ENCODE measurements at regions not wholly inside any gene's neighbourhood (a gene's known extent, or its start where the extent isn't known, plus 50 kb on each side); places are given as distances from the start of the nearest gene placed in this dataset.
"Not testable (repeated sequence)": the region's sequence is repeated elsewhere in the genome, so short reads cannot be mapped to it uniquely, and the experiment has no call there.

- not testable (repeated sequence) for DNase-seq (ENCODE audit: low read depth)
Observed at GRCh38 chr16:29578898-29579297, 72.7 kb upstream of the NPIPB12 start.

- not testable (repeated sequence) for DNase-seq (ENCODE audit: low read depth)
Observed at GRCh38 chr16:29581764-29582163, 75.6 kb upstream of the NPIPB12 start.

- DNase-seq (ENCODE audit: low read depth) = not testable (repeated sequence)
Observed at GRCh38 chr16:29591919-29592318, 71.1 kb upstream of the SPN start.

GRCh38 chr16:29594269-29594925, 68.7 kb upstream of the SPN start:
- DNase-seq (ENCODE audit: low read depth) = peak; percentile 42

GRCh38 chr16:29594926-29595838, 67.9 kb upstream of the SPN start:
- DNase-seq (ENCODE audit: low read depth) = peak; percentile 86

- DNase-seq (ENCODE audit: low read depth) = not testable (repeated sequence)
Observed at GRCh38 chr16:29597030-29597429, 66.0 kb upstream of the SPN start.

GRCh38 chr16:29600111-29601000, 62.7 kb upstream of the SPN start:
- not testable (repeated sequence) for DNase-seq (ENCODE audit: low read depth)

GRCh38 chr16:29602247-29602625, 60.8 kb upstream of the SPN start:
- not testable (repeated sequence) for DNase-seq (ENCODE audit: low read depth)

- not testable (repeated sequence) for DNase-seq (ENCODE audit: low read depth)
Observed at GRCh38 chr16:29602683-29603088, 60.4 kb upstream of the SPN start.

- not testable (repeated sequence) for DNase-seq (ENCODE audit: low read depth)
Observed at GRCh38 chr16:29604631-29605549, 58.2 kb upstream of the SPN start.

- not testable (repeated sequence) for DNase-seq (ENCODE audit: low read depth)
Observed at GRCh38 chr16:29605593-29606205, 57.3 kb upstream of the SPN start.

- DNase-seq (ENCODE audit: low read depth) = not testable (repeated sequence)
Observed at GRCh38 chr16:29606669-29607427, 56.2 kb upstream of the SPN start.

GRCh38 chr16:29607428-29607823, 55.6 kb upstream of the SPN start:
- DNase-seq (ENCODE audit: low read depth) = not testable (repeated sequence)

GRCh38 chr16:29612381-29613306, 50.4 kb upstream of the SPN start:
- DNase-seq (ENCODE audit: low read depth) = not testable (repeated sequence)

Measured in stimulated activated CD4-positive, alpha-beta T cell treated with anti-CD3 and anti-CD28 coated beads, Interleukin-2, amount 100 ng/mL, for 4 hours (primary cell).